Keratinocyte (primary cell): ENCODE measurements at regions not wholly inside any gene's neighbourhood (a gene's known extent, or its start where the extent isn't known, plus 50 kb on each side); places are given as distances from the start of the nearest gene placed in this dataset.

Experiments
- EZH2 ChIP-seq: IDR thresholded peaks from one replicate; pipeline ENCODE4 v1.6.1; 2012; ENCODE audit warnings: inconsistent platforms, mild to moderate bottlenecking, low read length, moderate library complexity
- TF ChIP-seq, protein P1 (sequence below), 3 experiments: IDR thresholded peaks in 1 of 3; conservative IDR thresholded peaks in 1 of 3; optimal IDR thresholded peaks in 1 of 3; 2 replicates in 2 of 3; 3 replicates in 1 of 3; pipeline versions ENCODE3 to v1.5.1; 2011; ENCODE audit warnings: low read length in 3 of 3, mild to moderate bottlenecking in 3 of 3, moderate library complexity in 2 of 3, control low read depth in 1 of 3, inconsistent platforms in 1 of 3; ENCODE audit not compliant: insufficient read depth in 2 of 3; ENCODE audit errors: extremely low read depth in 1 of 3

GRCh38 chr2:226154610-226155009, 645.0 kb downstream of the IRS1 start:
- TF ChIP-seq, protein P1, sequence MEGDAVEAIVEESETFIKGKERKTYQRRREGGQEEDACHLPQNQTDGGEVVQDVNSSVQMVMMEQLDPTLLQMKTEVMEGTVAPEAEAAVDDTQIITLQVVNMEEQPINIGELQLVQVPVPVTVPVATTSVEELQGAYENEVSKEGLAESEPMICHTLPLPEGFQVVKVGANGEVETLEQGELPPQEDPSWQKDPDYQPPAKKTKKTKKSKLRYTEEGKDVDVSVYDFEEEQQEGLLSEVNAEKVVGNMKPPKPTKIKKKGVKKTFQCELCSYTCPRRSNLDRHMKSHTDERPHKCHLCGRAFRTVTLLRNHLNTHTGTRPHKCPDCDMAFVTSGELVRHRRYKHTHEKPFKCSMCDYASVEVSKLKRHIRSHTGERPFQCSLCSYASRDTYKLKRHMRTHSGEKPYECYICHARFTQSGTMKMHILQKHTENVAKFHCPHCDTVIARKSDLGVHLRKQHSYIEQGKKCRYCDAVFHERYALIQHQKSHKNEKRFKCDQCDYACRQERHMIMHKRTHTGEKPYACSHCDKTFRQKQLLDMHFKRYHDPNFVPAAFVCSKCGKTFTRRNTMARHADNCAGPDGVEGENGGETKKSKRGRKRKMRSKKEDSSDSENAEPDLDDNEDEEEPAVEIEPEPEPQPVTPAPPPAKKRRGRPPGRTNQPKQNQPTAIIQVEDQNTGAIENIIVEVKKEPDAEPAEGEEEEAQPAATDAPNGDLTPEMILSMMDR (optimal IDR thresholded peaks at IDR 0.05 in 1 of 3, IDR thresholded peaks at IDR 0.05 in 1 of 3, conservative IDR thresholded peaks at IDR 0.05 in 1 of 3; ENCODE audit: extremely low read depth in 1 of 3, insufficient read depth in 2 of 3, low read length in 3 of 3) = no peak
- TF ChIP-seq EZH2 = no peak
